Bronchial epithelial cell (primary cell): ENCODE measurements at regions not wholly inside any gene's neighbourhood (a gene's known extent, or its start where the extent isn't known, plus 50 kb on each side); places are given as distances from the start of the nearest gene placed in this dataset.

Source experiments
- DNase-seq: peaks from one replicate; pipeline ENCODE4 v3.0.0-alpha.2; 2010; ENCODE audit warnings: low read depth
- FAIRE-seq: peaks from 2 replicates; lab custom pipeline; 2011; peaks lifted over from hg19 to GRCh38; lab: Jason Lieb, UNC
- H3K27me3 ChIP-seq: 2 replicates; pipeline ENCODE4 v1.5.1; 2011; ENCODE audit warnings: low read length; ENCODE audit not compliant: control insufficient read depth, insufficient read depth
- H3K36me3 ChIP-seq: 2 replicates; pipeline ENCODE4 v1.5.1; 2011; ENCODE audit warnings: low read length; ENCODE audit not compliant: control insufficient read depth, insufficient read depth
- H3K4me3 ChIP-seq: 2 replicates; pipeline ENCODE4 v1.5.1; 2011; ENCODE audit warnings: mild to moderate bottlenecking, low read depth, low read length, control low read depth
- TF ChIP-seq, protein P1 (sequence below): IDR thresholded peaks from 2 replicates; pipeline ENCODE4 v1.5.1; 2011; ENCODE audit warnings: mild to moderate bottlenecking, moderate library complexity, low read length, control low read depth, inconsistent platforms; ENCODE audit not compliant: insufficient read depth, severe bottlenecking

DNA sequence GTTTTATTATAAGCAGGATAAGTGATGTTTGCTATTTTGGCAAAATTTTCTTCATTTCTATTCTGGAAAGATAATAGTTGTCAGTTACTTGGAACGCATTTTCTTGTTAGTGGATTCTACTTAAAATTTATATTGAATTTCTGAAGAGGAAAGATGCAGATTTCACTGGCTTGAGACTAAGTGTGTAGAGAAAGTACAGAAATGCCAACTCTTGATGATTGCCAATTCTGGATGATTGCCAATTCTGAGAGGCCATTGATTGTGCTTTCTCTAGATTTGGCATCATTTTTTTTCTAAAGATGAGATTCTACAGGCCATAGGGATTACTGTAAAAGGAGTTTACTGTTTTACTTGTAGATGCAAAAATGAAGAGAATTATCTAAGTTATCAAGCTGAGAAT, 58.9 kb upstream of the CNTN3 start:
- TF ChIP-seq, protein P1, sequence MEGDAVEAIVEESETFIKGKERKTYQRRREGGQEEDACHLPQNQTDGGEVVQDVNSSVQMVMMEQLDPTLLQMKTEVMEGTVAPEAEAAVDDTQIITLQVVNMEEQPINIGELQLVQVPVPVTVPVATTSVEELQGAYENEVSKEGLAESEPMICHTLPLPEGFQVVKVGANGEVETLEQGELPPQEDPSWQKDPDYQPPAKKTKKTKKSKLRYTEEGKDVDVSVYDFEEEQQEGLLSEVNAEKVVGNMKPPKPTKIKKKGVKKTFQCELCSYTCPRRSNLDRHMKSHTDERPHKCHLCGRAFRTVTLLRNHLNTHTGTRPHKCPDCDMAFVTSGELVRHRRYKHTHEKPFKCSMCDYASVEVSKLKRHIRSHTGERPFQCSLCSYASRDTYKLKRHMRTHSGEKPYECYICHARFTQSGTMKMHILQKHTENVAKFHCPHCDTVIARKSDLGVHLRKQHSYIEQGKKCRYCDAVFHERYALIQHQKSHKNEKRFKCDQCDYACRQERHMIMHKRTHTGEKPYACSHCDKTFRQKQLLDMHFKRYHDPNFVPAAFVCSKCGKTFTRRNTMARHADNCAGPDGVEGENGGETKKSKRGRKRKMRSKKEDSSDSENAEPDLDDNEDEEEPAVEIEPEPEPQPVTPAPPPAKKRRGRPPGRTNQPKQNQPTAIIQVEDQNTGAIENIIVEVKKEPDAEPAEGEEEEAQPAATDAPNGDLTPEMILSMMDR = no peak
- Histone ChIP-seq H3K4me3 (no peak overlapping the region), H3K27me3 (no peaks in the 10 kb centered on the region), H3K36me3 (no peaks in the 10 kb centered on the region)
- FAIRE-seq (no peak), DNase-seq (no peak)

DNA sequence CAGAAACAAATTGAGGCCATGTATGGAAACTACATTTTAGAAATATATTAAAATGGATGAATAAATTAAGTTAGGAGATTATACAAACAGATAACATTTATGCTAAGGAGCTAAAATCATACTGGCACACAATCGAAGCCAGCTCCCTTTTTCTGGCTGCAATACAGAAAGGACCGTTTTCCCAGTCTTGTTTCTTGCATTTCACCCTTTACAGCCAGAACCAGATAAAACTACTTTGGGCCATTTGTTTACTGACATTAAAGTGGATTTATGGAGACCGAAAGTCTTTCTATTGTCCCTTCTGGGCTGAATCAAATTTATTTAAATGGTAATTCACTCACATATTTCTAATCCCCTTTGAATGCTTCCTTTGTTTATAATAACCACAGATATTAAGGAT, 50.1 kb upstream of the CNTN3 start:
- FAIRE-seq (no peak), DNase-seq (no peak)
- no peak overlapping the region for H3K4me3 ChIP-seq
- TF ChIP-seq, protein P1 = no peak
- H3K36me3 ChIP-seq = no peaks in the 10 kb centered on the region
- H3K27me3 ChIP-seq = no peaks in the 10 kb centered on the region
